Sigmoid colon (tissue), 6 donors: ENCODE measurements at regions not wholly inside any gene's neighbourhood (a gene's known extent, or its start where the extent isn't known, plus 50 kb on each side); places are given as distances from the start of the nearest gene placed in this dataset.
"Not testable (repeated sequence)": the region's sequence is repeated elsewhere in the genome, so short reads cannot be mapped to it uniquely, and the experiment has no call there.

Experiments used
- DNase-seq: peaks from one replicate; pipeline ENCODE4 v3.0.0-alpha.2; 2019
- H3K27ac ChIP-seq, 4 donors: fragments of 200-600 bp; sonication (generic); one replicate each; pipeline ENCODE4 v1.5.1; 2016 to 2019; ENCODE audit warnings: mild to moderate bottlenecking in 1 of 4
- H3K27me3 ChIP-seq, 3 donors: fragments of 200-600 bp; sonication (generic); one replicate each; pipeline ENCODE4 v1.5.1; 2019; ENCODE audit warnings: mild to moderate bottlenecking in 1 of 3
- H3K36me3 ChIP-seq, 4 donors: fragments of 200-600 bp; sonication (generic); one replicate each; pipeline ENCODE4 v1.5.1; 2016 to 2019
- H3K4me1 ChIP-seq, 4 donors: fragments of 200-600 bp; sonication (generic); one replicate each; pipeline ENCODE4 v1.5.1; 2017 to 2019
- H3K4me3 ChIP-seq, 4 donors: fragments of 200-600 bp; sonication (generic); one replicate each; pipeline ENCODE4 v1.5.1; 2017 to 2019; ENCODE audit warnings: mild to moderate bottlenecking in 2 of 4, moderate library complexity in 1 of 4
- H3K9me3 ChIP-seq, 4 donors: fragments of 200-600 bp in 3 of 4; sonication (generic) in 3 of 4; one replicate each; pipeline versions ENCODE4 v1.5.1 to v1.6.1; 2013 to 2019
- CTCF ChIP-seq, 4 experiments: fragments of 450-650 bp in 3 of 4; fragments of 200-600 bp in 1 of 4; IDR thresholded peaks; one replicate each; pipeline ENCODE4 v1.5.1; 2016 to 2019; ENCODE audit warnings: antibody characterized with exemption in 4 of 4, mild to moderate bottlenecking in 3 of 4, moderate library complexity in 2 of 4
- EP300 ChIP-seq, 4 donors: sonication (generic); formaldehyde crosslinking; IDR thresholded peaks; one replicate each; pipeline ENCODE4 v1.6.1; 2017; ENCODE audit warnings: antibody characterized with exemption in 4 of 4
- POLR2A ChIP-seq, 2 donors: fragments of 450-650 bp; IDR thresholded peaks; one replicate each; pipeline ENCODE4 v1.6.1; 2016; ENCODE audit warnings: antibody characterized with exemption in 2 of 2, mild to moderate bottlenecking in 2 of 2, moderate library complexity in 2 of 2
- POLR2AphosphoS5 ChIP-seq, 4 donors: sonication (generic); formaldehyde crosslinking; IDR thresholded peaks; one replicate each; pipeline ENCODE4 v1.6.1; 2017; ENCODE audit warnings: antibody characterized with exemption in 4 of 4
- WGBS, 2 donors: extraction: QIAGEN DNeasy Blood & Tissue Kit; methylation state at CpG; one replicate each; pipeline ENCODE4 v1.1.7; 2013; 5-methylcytosine and 5-hydroxymethylcytosine counted together
- intact Hi-C: fragments of 100-400 bp; cut with DNase I; formaldehyde crosslinking; loops from one replicate; pipeline ENCODE4 v1.15.1; 2023
- donor health status: healthy with polysubstance abuse.
- donor health status: healthy.

- Histone ChIP-seq H3K4me3 (no peak overlapping the region), H3K4me1 (no peaks in the 10 kb centered on the region), H3K9me3 (no peaks in the 10 kb centered on the region), H3K36me3 (no peaks in the 10 kb centered on the region), H3K27ac (no peak overlapping the region), H3K27me3 (no peaks in the 10 kb centered on the region)
- intact Hi-C loops = no loop called here
- no peak for TF ChIP-seq EP300 (IDR thresholded peaks at IDR 0.05)
- no peak for TF ChIP-seq CTCF (IDR thresholded peaks at IDR 0.05)
- TF ChIP-seq POLR2A (IDR thresholded peaks at IDR 0.05) = no peak
- no peak for TF ChIP-seq POLR2AphosphoS5 (IDR thresholded peaks at IDR 0.05)
- no peak for DNase-seq
- WGBS, 2 donors = 51 to 64% methylated on average over 2 of the region's 2 CpGs
These were observed 147.4 kb upstream of the HTR1E start for GRCh38 chr6:86789779-86790411.

- H3K4me3 ChIP-seq = no peak overlapping the region
- no peak for DNase-seq
- H3K4me1 ChIP-seq = no peaks in the 10 kb centered on the region
- H3K27ac ChIP-seq = no peak overlapping the region
- intact Hi-C loops = no loop called here
- TF ChIP-seq POLR2AphosphoS5 (IDR thresholded peaks at IDR 0.05) = no peak
- TF ChIP-seq CTCF (IDR thresholded peaks at IDR 0.05) = no peak
- no peak for TF ChIP-seq EP300 (IDR thresholded peaks at IDR 0.05)
- TF ChIP-seq POLR2A (IDR thresholded peaks at IDR 0.05) = no peak
- H3K27me3 ChIP-seq = no peaks in the 10 kb centered on the region
- no peaks in the 10 kb centered on the region for H3K36me3 ChIP-seq
- H3K9me3 ChIP-seq = no peaks in the 10 kb centered on the region
These were observed 155.0 kb upstream of the HTR1E start for GRCh38 chr6:86782328-86782727.

GRCh38 chr6:86780923-86781322, 156.4 kb upstream of the HTR1E start:
- no peaks in the 10 kb centered on the region for H3K36me3 ChIP-seq
- no peaks in the 10 kb centered on the region for H3K4me1 ChIP-seq
- DNase-seq = no peak
- no peaks in the 10 kb centered on the region for H3K27me3 ChIP-seq
- intact Hi-C loops = no loop called here
- H3K9me3 ChIP-seq = no peaks in the 10 kb centered on the region
- TF ChIP-seq POLR2A (IDR thresholded peaks at IDR 0.05) = no peak
- TF ChIP-seq CTCF (IDR thresholded peaks at IDR 0.05) = no peak
- no peak for TF ChIP-seq POLR2AphosphoS5 (IDR thresholded peaks at IDR 0.05)
- no peak overlapping the region for H3K27ac ChIP-seq
- no peak overlapping the region for H3K4me3 ChIP-seq
- 87 to 88% methylated on average over 2 of the region's 2 CpGs for WGBS, 2 donors

- intact Hi-C loops = no loop called here
- H3K27me3 ChIP-seq = no peaks in the 10 kb centered on the region
- TF ChIP-seq CTCF (IDR thresholded peaks at IDR 0.05) = no peak
- TF ChIP-seq EP300 (IDR thresholded peaks at IDR 0.05) = no peak
- TF ChIP-seq POLR2AphosphoS5 (IDR thresholded peaks at IDR 0.05) = no peak
- no peak for TF ChIP-seq POLR2A (IDR thresholded peaks at IDR 0.05)
- H3K4me3 ChIP-seq = no peak overlapping the region
- no peaks in the 10 kb centered on the region for H3K36me3 ChIP-seq
- DNase-seq = no peak
- no peaks in the 10 kb centered on the region for H3K9me3 ChIP-seq
- H3K27ac ChIP-seq = no peak overlapping the region
- no peaks in the 10 kb centered on the region for H3K4me1 ChIP-seq
These were observed 161.4 kb upstream of the HTR1E start for GRCh38 chr6:86775893-86776292.

DNA sequence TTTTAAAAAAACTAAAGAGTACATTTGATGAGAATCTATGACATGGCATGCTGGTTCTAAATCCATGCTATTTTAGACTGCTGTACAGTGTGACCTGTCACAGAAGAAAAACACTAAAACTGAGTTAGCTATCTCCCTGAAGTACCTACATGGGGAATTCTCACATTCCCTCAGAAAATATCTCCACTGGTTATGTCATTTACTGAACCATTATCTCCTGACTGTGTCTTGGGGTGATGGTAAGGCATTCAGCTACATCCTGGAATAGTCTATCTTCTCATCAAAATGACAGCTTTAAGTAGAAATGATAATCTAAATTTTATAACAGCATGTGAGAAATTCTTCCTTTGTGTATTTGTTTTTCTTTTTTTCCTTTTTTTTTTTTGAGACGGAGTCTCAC, 172.1 kb upstream of the HTR1E start:
- DNase-seq = no peak
- Histone ChIP-seq H3K27me3 (no peaks in the 10 kb centered on the region), H3K4me1 (no peaks in the 10 kb centered on the region), H3K27ac (no peak overlapping the region), H3K4me3 (no peak overlapping the region), H3K36me3 (no peaks in the 10 kb centered on the region), H3K9me3 (peaks cover 0 to 3% (median 0%) of the 10 kb centered on the region in 4 donors)
- intact Hi-C loops = no loop called here
- WGBS, 2 donors = 74 to 87% methylated on average over 1 of the region's 1 CpG
- TF ChIP-seq POLR2A (IDR thresholded peaks at IDR 0.05) (no peak), CTCF (IDR thresholded peaks at IDR 0.05) (no peak), POLR2AphosphoS5 (IDR thresholded peaks at IDR 0.05) (no peak)

DNA sequence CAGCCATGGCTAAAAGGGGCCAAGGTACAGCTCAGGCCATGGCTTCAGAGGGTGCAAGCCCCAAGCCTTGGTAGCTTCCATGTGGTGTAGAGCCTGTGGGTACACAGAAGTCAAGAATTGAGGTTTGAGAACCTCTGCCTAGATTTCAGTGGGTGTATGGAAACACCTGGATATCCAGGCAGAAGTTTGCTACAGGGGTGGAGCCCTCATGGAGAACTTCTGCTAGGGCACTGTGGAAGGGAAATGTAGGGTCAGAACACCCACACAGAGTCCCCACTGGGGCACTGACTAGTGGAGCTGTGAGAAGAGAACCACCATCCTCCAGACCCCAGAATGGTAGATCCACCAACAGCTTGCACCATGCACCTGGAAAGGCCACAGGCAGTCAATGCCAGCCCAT, 177.4 kb upstream of the HTR1E start:
- not testable (repeated sequence) for H3K4me1 ChIP-seq, DNase-seq

More for the DNA sequence above, 177.4 kb upstream of the HTR1E start:
- H3K27me3 ChIP-seq, intact Hi-C loops, H3K9me3 ChIP-seq, H3K36me3 ChIP-seq, H3K27ac ChIP-seq, H3K4me3 ChIP-seq: not testable (repeated sequence)
